OCI-LY1 (cell line): ENCODE measurements at regions not wholly inside any gene's neighbourhood (a gene's known extent, or its start where the extent isn't known, plus 50 kb on each side); places are given as distances from the start of the nearest gene placed in this dataset.

Experiments
- H2AFZ ChIP-seq: fragments of 200-600 bp; sonication (generic), shearing (Covaris generic); 2 replicates; pipeline ENCODE4 v1.6.0; 2014; ENCODE audit warnings: antibody characterized with exemption, mild to moderate bottlenecking, low read length
- H3F3A ChIP-seq: fragments of 200-600 bp; sonication (generic), shearing (Covaris generic); 2 replicates; pipeline ENCODE4 v1.6.0; 2014; ENCODE audit warnings: mild to moderate bottlenecking, antibody characterized with exemption, low read length, moderate library complexity; ENCODE audit not compliant: insufficient read depth
- H3K27ac ChIP-seq: fragments of 200-600 bp; sonication (generic); 2 replicates; pipeline ENCODE4 v1.5.1; 2014; ENCODE audit warnings: low read length, mixed run types, mild to moderate bottlenecking, low read depth; ENCODE audit not compliant: poor library complexity, severe bottlenecking
- H3K27me3 ChIP-seq: fragments of 200-600 bp; sonication (generic); 2 replicates; pipeline ENCODE4 v1.6.0; 2014; ENCODE audit warnings: antibody characterized with exemption, mild to moderate bottlenecking, low read length, moderate library complexity; ENCODE audit not compliant: insufficient read depth
- H3K36me3 ChIP-seq: fragments of 200-600 bp; sonication (generic); 2 replicates; pipeline ENCODE4 v1.6.1; 2014; ENCODE audit warnings: mild to moderate bottlenecking, antibody characterized with exemption, low read length, moderate library complexity, mixed read lengths; ENCODE audit not compliant: insufficient read depth
- H3K4me1 ChIP-seq: fragments of 200-600 bp; sonication (generic); 2 replicates; pipeline ENCODE4 v1.5.1; 2014; ENCODE audit warnings: mild to moderate bottlenecking, low read length, moderate library complexity; ENCODE audit not compliant: insufficient read depth, severe bottlenecking
- H3K4me2 ChIP-seq: fragments of 200-600 bp; sonication (generic), shearing (Covaris generic); 2 replicates; pipeline ENCODE4 v1.6.1; 2014; ENCODE audit warnings: low read length
- H3K4me3 ChIP-seq: fragments of 200-600 bp; sonication (generic); 2 replicates; pipeline ENCODE4 v1.5.1; 2014; ENCODE audit warnings: low read length, low read depth, mild to moderate bottlenecking, mixed read lengths; ENCODE audit not compliant: poor library complexity, severe bottlenecking
- H3K79me2 ChIP-seq: fragments of 200-600 bp; shearing (Covaris generic); 2 replicates; pipeline ENCODE4 v1.6.1; 2016; ENCODE audit warnings: mixed run types, low read length, mixed read lengths; ENCODE audit not compliant: insufficient read depth
- H3K9ac ChIP-seq: fragments of 200-600 bp; sonication (generic), shearing (Covaris generic); 2 replicates; pipeline ENCODE4 v1.6.1; 2014; ENCODE audit warnings: mild to moderate bottlenecking, low read length, mixed read lengths
- H3K9me2 ChIP-seq: fragments of 200-600 bp; sonication (generic), shearing (Covaris generic); 2 replicates; pipeline ENCODE4 v1.6.1; 2014; ENCODE audit warnings: low read depth, mild to moderate bottlenecking, low read length, mixed read lengths
- H3K9me3 ChIP-seq: fragments of 200-600 bp; shearing (Covaris generic); 2 replicates; pipeline ENCODE4 v1.6.1; 2014; ENCODE audit warnings: low read length, mixed read lengths
- H4K20me1 ChIP-seq: fragments of 200-600 bp; sonication (generic), shearing (Covaris generic); 2 replicates; pipeline ENCODE4 v1.6.0; 2016; ENCODE audit warnings: mild to moderate bottlenecking, low read length; ENCODE audit not compliant: insufficient read depth
- CTCF ChIP-seq: fragments of 200-600 bp; sonication (generic), shearing (Covaris generic); IDR thresholded peaks from 2 replicates; pipeline ENCODE4 v1.5.1; 2017; ENCODE audit warnings: mild to moderate bottlenecking, antibody characterized with exemption, low read length, moderate library complexity, mixed read lengths
- EZH2 ChIP-seq: fragments of 200-600 bp; sonication (generic), shearing (Covaris generic); IDR thresholded peaks from 2 replicates; pipeline ENCODE4 v1.8.0; 2017; ENCODE audit warnings: borderline replicate concordance, mixed run types, mild to moderate bottlenecking, antibody characterized with exemption, low read length, moderate library complexity, mixed read lengths

GRCh38 chr3:13207975-13208705 lies 134.9 kb upstream of the IQSEC1 start:
- TF ChIP-seq EZH2 (no peak), CTCF (no peak)
- Histone ChIP-seq H3K27ac (no peak overlapping the region), H4K20me1 (no peaks in the 10 kb centered on the region), H3K4me1 (no peaks in the 10 kb centered on the region), H3K27me3 (no peaks in the 10 kb centered on the region), H3K79me2 (no peaks in the 10 kb centered on the region), H3K9me3 (no peaks in the 10 kb centered on the region), H3K4me2 (no peak overlapping the region), H2AFZ (no peak overlapping the region), H3F3A (no peaks in the 10 kb centered on the region), H3K36me3 (no peaks in the 10 kb centered on the region), H3K4me3 (no peak overlapping the region), H3K9ac (no peak overlapping the region), H3K9me2 (no peaks in the 10 kb centered on the region)

GRCh38 chr3:13207578-13207922 lies 134.3 kb upstream of the IQSEC1 start:
- H3K27me3 ChIP-seq: no peaks in the 10 kb centered on the region
- no peaks in the 10 kb centered on the region for H3K4me1 ChIP-seq
- H3K4me2 ChIP-seq: no peak overlapping the region
- H3K9me3 ChIP-seq: no peaks in the 10 kb centered on the region
- H3K4me3 ChIP-seq: no peak overlapping the region
- no peaks in the 10 kb centered on the region for H3K9me2 ChIP-seq
- H3F3A ChIP-seq: no peaks in the 10 kb centered on the region
- no peaks in the 10 kb centered on the region for H3K79me2 ChIP-seq
- H3K36me3 ChIP-seq: no peaks in the 10 kb centered on the region
- no peak overlapping the region for H2AFZ ChIP-seq
- TF ChIP-seq CTCF: no peak
- no peak for TF ChIP-seq EZH2
- H3K27ac ChIP-seq: no peak overlapping the region
- H4K20me1 ChIP-seq: no peaks in the 10 kb centered on the region
- no peak overlapping the region for H3K9ac ChIP-seq

- Histone ChIP-seq H3K36me3 (no peaks in the 10 kb centered on the region), H3K9me2 (no peaks in the 10 kb centered on the region), H3K9ac (no peak overlapping the region), H3K4me3 (no peak overlapping the region), H3K9me3 (no peaks in the 10 kb centered on the region), H3K27me3 (no peaks in the 10 kb centered on the region), H3F3A (no peaks in the 10 kb centered on the region), H3K79me2 (no peaks in the 10 kb centered on the region), H2AFZ (no peak overlapping the region), H3K4me2 (no peak overlapping the region), H3K4me1 (no peaks in the 10 kb centered on the region), H3K27ac (no peak overlapping the region), H4K20me1 (no peaks in the 10 kb centered on the region)
- TF ChIP-seq EZH2 (no peak), CTCF (no peak)
These were observed 133.8 kb upstream of the IQSEC1 start for GRCh38 chr3:13206799-13207577.
